ENCODE measurements at regions not wholly inside any gene's neighbourhood (a gene's known extent, or its start where the extent isn't known, plus 50 kb on each side); places are given as distances from the start of the nearest gene placed in this dataset.

GRCh38 chr1:117719004-117719403, 113.2 kb downstream of the TENT5C start:
- H3K36me3 Mint-ChIP-seq, result peaks cover 66% of the 10 kb centered on the region
- no peak overlapping the region for H3K27ac Mint-ChIP-seq
- no peak overlapping the region for H3K4me3 Mint-ChIP-seq
- ATAC-seq (no peak), DNase-seq (ENCODE audit: low spot score) (no peak)
- TF ChIP-seq JAZF1 (CRISPR knock-in tag; IDR thresholded peaks at IDR 0.05) (no peak), NFATC4 (CRISPR knock-in tag; IDR thresholded peaks at IDR 0.05) (no peak)
- ChIA-PET POLR2A (no interaction called here), CTCF (no interaction called here)
- peaks cover 86% of the 10 kb centered on the region for H3K9me3 Mint-ChIP-seq
- peaks cover 20% of the 10 kb centered on the region for H3K27me3 Mint-ChIP-seq (ENCODE audit: low read depth)
- H3K4me1 Mint-ChIP-seq, result no peaks in the 10 kb centered on the region

DNA sequence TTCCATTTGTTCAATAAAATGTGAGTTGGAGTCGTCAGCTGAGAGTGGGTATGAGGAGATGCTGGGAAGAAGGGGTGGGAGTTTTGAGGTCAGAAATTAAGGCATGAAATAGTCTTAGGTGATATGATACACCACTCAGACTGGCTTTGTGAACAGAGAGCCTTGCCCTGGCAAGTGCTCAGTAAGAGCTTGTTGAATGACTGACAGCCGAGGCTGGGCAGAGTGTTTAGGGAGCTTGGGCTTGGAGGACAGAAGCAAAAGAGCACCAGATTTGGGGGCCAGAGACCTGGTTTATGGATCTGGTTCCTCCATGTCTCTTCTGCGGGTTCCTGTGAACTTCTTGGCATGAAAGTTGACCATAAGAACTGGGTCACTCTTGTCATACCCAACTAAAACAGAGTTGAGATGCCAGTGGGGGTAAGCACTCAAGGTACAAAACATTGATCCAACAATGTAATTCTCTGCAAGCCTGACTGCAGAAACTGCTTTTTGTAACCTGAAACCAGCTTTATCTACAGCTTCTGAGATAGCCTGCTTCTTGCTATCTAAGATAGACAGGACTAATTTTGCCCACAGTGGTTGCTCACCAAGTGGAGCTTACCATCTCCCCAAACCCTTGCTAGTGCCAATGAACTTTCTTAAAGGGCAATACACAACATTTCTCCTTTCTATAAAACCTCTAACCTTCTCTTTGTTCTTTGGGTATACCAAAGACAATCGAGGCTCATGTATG, 126.4 kb downstream of the TENT5C start:
- ATAC-seq, result no peak
- Mint-ChIP-seq H3K4me1 (peaks cover 8% of the 10 kb centered on the region), H3K36me3 (peaks cover 19% of the 10 kb centered on the region), H3K27me3 (ENCODE audit: low read depth) (peaks cover 4% of the 10 kb centered on the region; the same call in 1 of the 2 replicates), H3K4me3 (no peak overlapping the region), H3K9me3 (peaks cover 29% of the 10 kb centered on the region), H3K27ac (no peak overlapping the region)
- TF ChIP-seq, protein P1, sequence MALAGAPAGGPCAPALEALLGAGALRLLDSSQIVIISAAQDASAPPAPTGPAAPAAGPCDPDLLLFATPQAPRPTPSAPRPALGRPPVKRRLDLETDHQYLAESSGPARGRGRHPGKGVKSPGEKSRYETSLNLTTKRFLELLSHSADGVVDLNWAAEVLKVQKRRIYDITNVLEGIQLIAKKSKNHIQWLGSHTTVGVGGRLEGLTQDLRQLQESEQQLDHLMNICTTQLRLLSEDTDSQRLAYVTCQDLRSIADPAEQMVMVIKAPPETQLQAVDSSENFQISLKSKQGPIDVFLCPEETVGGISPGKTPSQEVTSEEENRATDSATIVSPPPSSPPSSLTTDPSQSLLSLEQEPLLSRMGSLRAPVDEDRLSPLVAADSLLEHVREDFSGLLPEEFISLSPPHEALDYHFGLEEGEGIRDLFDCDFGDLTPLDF (CRISPR knock-in tag; IDR thresholded peaks at IDR 0.05), result no peak
- TF ChIP-seq NFATC4 (CRISPR knock-in tag; IDR thresholded peaks at IDR 0.05) (no peak), FOXP1 (CRISPR knock-in tag; IDR thresholded peaks at IDR 0.05; ENCODE audit: borderline replicate concordance) (no peak), ZNF416 (CRISPR knock-in tag; IDR thresholded peaks at IDR 0.05) (no peak), ZNF263 (CRISPR knock-in tag; IDR thresholded peaks at IDR 0.05; ENCODE audit: low read depth) (no peak), ZNF317 (CRISPR knock-in tag; IDR thresholded peaks at IDR 0.05; ENCODE audit: borderline replicate concordance, low read depth) (no peak), ARID4B (CRISPR knock-in tag; IDR thresholded peaks at IDR 0.05; ENCODE audit: borderline replicate concordance) (no peak), CREM (CRISPR knock-in tag; IDR thresholded peaks at IDR 0.05) (no peak), ZNF138 (CRISPR knock-in tag; conservative IDR thresholded peaks at IDR 0.05) (no peak), KAT7 (CRISPR knock-in tag; IDR thresholded peaks at IDR 0.05; ENCODE audit: borderline replicate concordance) (no peak), IRF1 (CRISPR knock-in tag; IDR thresholded peaks at IDR 0.05) (no peak), ZNF396 (CRISPR knock-in tag; IDR thresholded peaks at IDR 0.05; ENCODE audit: borderline replicate concordance) (no peak), NR1H2 (CRISPR knock-in tag; IDR thresholded peaks at IDR 0.05) (no peak), ZNF671 (CRISPR knock-in tag; IDR thresholded peaks at IDR 0.05) (no peak), MXD4 (CRISPR knock-in tag; IDR thresholded peaks at IDR 0.05; ENCODE audit: borderline replicate concordance) (no peak), ATF2 (CRISPR knock-in tag; IDR thresholded peaks at IDR 0.05; ENCODE audit: borderline replicate concordance, low read depth) (no peak)
- TF ChIP-seq, protein P2, sequence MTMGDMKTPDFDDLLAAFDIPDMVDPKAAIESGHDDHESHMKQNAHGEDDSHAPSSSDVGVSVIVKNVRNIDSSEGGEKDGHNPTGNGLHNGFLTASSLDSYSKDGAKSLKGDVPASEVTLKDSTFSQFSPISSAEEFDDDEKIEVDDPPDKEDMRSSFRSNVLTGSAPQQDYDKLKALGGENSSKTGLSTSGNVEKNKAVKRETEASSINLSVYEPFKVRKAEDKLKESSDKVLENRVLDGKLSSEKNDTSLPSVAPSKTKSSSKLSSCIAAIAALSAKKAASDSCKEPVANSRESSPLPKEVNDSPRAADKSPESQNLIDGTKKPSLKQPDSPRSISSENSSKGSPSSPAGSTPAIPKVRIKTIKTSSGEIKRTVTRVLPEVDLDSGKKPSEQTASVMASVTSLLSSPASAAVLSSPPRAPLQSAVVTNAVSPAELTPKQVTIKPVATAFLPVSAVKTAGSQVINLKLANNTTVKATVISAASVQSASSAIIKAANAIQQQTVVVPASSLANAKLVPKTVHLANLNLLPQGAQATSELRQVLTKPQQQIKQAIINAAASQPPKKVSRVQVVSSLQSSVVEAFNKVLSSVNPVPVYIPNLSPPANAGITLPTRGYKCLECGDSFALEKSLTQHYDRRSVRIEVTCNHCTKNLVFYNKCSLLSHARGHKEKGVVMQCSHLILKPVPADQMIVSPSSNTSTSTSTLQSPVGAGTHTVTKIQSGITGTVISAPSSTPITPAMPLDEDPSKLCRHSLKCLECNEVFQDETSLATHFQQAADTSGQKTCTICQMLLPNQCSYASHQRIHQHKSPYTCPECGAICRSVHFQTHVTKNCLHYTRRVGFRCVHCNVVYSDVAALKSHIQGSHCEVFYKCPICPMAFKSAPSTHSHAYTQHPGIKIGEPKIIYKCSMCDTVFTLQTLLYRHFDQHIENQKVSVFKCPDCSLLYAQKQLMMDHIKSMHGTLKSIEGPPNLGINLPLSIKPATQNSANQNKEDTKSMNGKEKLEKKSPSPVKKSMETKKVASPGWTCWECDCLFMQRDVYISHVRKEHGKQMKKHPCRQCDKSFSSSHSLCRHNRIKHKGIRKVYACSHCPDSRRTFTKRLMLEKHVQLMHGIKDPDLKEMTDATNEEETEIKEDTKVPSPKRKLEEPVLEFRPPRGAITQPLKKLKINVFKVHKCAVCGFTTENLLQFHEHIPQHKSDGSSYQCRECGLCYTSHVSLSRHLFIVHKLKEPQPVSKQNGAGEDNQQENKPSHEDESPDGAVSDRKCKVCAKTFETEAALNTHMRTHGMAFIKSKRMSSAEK (CRISPR knock-in tag; IDR thresholded peaks at IDR 0.05; ENCODE audit: borderline replicate concordance), result no peak
- TF ChIP-seq, protein P3, sequence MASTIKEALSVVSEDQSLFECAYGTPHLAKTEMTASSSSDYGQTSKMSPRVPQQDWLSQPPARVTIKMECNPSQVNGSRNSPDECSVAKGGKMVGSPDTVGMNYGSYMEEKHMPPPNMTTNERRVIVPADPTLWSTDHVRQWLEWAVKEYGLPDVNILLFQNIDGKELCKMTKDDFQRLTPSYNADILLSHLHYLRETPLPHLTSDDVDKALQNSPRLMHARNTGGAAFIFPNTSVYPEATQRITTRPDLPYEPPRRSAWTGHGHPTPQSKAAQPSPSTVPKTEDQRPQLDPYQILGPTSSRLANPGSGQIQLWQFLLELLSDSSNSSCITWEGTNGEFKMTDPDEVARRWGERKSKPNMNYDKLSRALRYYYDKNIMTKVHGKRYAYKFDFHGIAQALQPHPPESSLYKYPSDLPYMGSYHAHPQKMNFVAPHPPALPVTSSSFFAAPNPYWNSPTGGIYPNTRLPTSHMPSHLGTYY (CRISPR knock-in tag; IDR thresholded peaks at IDR 0.05), result no peak
- no peak for DNase-seq (ENCODE audit: low spot score)
- POLR2A ChIA-PET, result no interaction called here
- CTCF ChIA-PET, result interaction anchor here (0.5 to 1.2 kb wide), 2 partner anchors 22 to 39 kb away, joined by 3 to 4 read pairs; no protein-coding TSS in a partner anchor

Measured in WTC11 (cell line).